Tibial nerve (tissue), 4 donors: ENCODE measurements at regions not wholly inside any gene's neighbourhood (a gene's known extent, or its start where the extent isn't known, plus 50 kb on each side); places are given as distances from the start of the nearest gene placed in this dataset.

ENCODE experiments used
- DNase-seq, 2 donors: peaks; one replicate each; pipeline ENCODE4 v3.0.0-alpha.2; 2019; ENCODE audit warnings: low spot score in 2 of 2
- H3K27ac ChIP-seq, 4 donors: fragments of 200-600 bp; sonication (generic) in 3 of 4; one replicate each; pipeline ENCODE4 v1.5.1; 2017 to 2019; ENCODE audit warnings: mild to moderate bottlenecking in 1 of 4
- H3K27me3 ChIP-seq, 2 donors: fragments of 200-600 bp; sonication (generic) in 1 of 2; one replicate each; pipeline versions ENCODE4 v1.5.1 to v1.6.0; 2017 to 2019
- H3K36me3 ChIP-seq, 3 donors: fragments of 200-600 bp; sonication (generic); one replicate each; pipeline ENCODE4 v1.5.1; 2018 to 2019
- H3K4me1 ChIP-seq, 4 donors: fragments of 200-600 bp; sonication (generic) in 3 of 4; one replicate each; pipeline ENCODE4 v1.5.1; 2017 to 2019
- H3K4me3 ChIP-seq, 4 donors: fragments of 200-600 bp; sonication (generic) in 3 of 4; one replicate each; pipeline ENCODE4 v1.5.1; 2017 to 2019; ENCODE audit warnings: mild to moderate bottlenecking in 1 of 4, moderate library complexity in 1 of 4
- H3K9me3 ChIP-seq, 4 donors: fragments of 200-600 bp; sonication (generic) in 3 of 4; one replicate each; pipeline ENCODE4 v1.5.1; 2017 to 2019
- EP300 ChIP-seq, 2 donors: sonication (generic); formaldehyde crosslinking; IDR thresholded peaks; one replicate each; pipeline ENCODE4 v1.6.1; 2017; ENCODE audit warnings: antibody characterized with exemption in 2 of 2, mild to moderate bottlenecking in 1 of 2
- POLR2A ChIP-seq, 2 donors: fragments of 450-650 bp; IDR thresholded peaks; one replicate each; pipeline ENCODE4 v1.6.1; 2017; ENCODE audit warnings: antibody characterized with exemption in 2 of 2, mild to moderate bottlenecking in 2 of 2, moderate library complexity in 2 of 2
- WGBS, 2 donors: methylation state at CpG; one replicate each; pipeline ENCODE4 v1.1.5; 2018; 5-methylcytosine and 5-hydroxymethylcytosine counted together
- TF ChIP-seq, protein P1 (sequence below), 5 experiments: fragments of 200-600 bp in 3 of 5; fragments of 450-650 bp in 2 of 5; sonication (generic) in 3 of 5; IDR thresholded peaks; one replicate each; pipeline ENCODE4 v1.5.1; 2016 to 2019; ENCODE audit warnings: antibody characterized with exemption in 5 of 5, mild to moderate bottlenecking in 3 of 5, moderate library complexity in 2 of 5

DNA sequence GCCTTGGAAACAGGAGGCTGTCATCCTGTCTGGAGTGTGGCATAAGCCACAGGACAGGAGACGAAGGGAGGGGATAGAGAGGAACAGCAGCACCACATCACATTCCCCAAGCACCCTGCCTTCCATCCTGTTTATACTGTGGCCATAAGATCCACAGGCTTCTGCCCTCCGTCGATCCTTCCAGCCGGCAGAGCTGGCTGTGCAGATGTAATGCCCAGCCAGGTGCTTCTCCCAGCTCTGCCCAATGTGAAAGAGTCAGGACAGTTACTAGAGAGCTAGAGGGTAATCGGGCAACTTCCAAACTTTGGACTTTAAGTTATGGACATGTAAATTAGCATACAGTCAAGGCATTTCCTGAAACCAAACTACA, 368.4 kb downstream of the SOX9 start:
- Histone ChIP-seq H3K27me3 (no peaks in the 10 kb centered on the region), H3K4me3 (no peak overlapping the region), H3K36me3 (peaks cover 0 to 6% (median 0%) of the 10 kb centered on the region in 3 donors), H3K4me1 (peaks cover 0 to 7% (median 0%) of the 10 kb centered on the region in 4 donors), H3K9me3 (peaks cover 0 to 14% (median 0%) of the 10 kb centered on the region in 4 donors), H3K27ac (no peak overlapping the region)
- no peak for DNase-seq
- 72 to 75% methylated on average over 5 of the region's 5 CpGs for WGBS, 2 donors
- TF ChIP-seq POLR2A (IDR thresholded peaks at IDR 0.05) (no peak), EP300 (IDR thresholded peaks at IDR 0.05) (no peak)
- TF ChIP-seq, protein P1, sequence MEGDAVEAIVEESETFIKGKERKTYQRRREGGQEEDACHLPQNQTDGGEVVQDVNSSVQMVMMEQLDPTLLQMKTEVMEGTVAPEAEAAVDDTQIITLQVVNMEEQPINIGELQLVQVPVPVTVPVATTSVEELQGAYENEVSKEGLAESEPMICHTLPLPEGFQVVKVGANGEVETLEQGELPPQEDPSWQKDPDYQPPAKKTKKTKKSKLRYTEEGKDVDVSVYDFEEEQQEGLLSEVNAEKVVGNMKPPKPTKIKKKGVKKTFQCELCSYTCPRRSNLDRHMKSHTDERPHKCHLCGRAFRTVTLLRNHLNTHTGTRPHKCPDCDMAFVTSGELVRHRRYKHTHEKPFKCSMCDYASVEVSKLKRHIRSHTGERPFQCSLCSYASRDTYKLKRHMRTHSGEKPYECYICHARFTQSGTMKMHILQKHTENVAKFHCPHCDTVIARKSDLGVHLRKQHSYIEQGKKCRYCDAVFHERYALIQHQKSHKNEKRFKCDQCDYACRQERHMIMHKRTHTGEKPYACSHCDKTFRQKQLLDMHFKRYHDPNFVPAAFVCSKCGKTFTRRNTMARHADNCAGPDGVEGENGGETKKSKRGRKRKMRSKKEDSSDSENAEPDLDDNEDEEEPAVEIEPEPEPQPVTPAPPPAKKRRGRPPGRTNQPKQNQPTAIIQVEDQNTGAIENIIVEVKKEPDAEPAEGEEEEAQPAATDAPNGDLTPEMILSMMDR (IDR thresholded peaks at IDR 0.05) = no peak

DNA sequence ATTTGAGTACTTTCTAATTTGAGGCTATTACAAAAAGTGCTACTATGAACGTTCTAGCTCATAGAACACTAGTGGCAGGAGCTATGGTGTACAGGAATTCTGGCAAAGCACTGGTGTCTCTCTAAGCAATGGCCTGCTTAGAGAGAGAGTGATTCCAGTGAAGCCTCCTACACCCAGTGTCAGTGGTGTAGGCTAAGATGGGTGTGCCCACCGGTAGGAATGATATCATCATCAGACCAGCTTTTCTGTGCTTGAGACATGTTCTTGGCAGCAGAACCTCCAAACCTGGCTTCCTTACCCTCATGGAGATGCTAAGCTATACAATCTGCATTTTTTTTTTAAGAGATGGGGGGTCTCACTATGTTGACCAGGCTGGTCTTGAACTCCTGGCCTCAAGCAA, 370.3 kb downstream of the SOX9 start:
- DNase-seq = no peak
- H3K27me3 ChIP-seq = no peaks in the 10 kb centered on the region
- peaks cover 0 to 7% (median 0%) of the 10 kb centered on the region in 4 donors for H3K4me1 ChIP-seq
- 88 to 92% methylated on average over 2 of the region's 2 CpGs for WGBS, 2 donors
- no peak overlapping the region for H3K4me3 ChIP-seq
- H3K27ac ChIP-seq = no peak overlapping the region
- peaks cover 0 to 6% (median 0%) of the 10 kb centered on the region in 3 donors for H3K36me3 ChIP-seq
- H3K9me3 ChIP-seq = peaks cover 0 to 14% (median 0%) of the 10 kb centered on the region in 4 donors
- no peak for TF ChIP-seq POLR2A (IDR thresholded peaks at IDR 0.05)
- TF ChIP-seq EP300 (IDR thresholded peaks at IDR 0.05) = no peak
- TF ChIP-seq, protein P1 (IDR thresholded peaks at IDR 0.05) = no peak

DNA sequence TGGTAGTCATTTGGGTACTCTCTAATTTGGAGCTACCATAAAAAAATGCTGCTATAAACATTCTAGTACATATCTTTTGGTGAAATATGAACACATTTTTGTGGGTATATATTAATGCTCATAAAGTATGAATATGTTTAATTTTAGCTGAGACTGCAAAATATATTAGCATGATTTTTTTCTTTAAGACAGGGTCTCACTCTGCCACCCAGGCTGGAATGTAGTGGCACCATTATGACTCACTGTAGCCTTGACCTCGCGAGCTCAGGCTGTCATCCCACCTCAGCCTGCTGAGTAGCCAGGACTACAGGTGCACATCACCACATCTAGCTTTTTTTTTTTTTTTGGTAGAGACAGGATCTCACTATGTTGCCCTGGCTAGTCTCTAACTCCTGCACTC, 371.7 kb downstream of the SOX9 start:
- no peak overlapping the region for H3K4me3 ChIP-seq
- TF ChIP-seq, protein P1 (IDR thresholded peaks at IDR 0.05) = no peak
- TF ChIP-seq POLR2A (IDR thresholded peaks at IDR 0.05) (no peak), EP300 (IDR thresholded peaks at IDR 0.05) (no peak)
- H3K27ac ChIP-seq = no peak overlapping the region
- H3K36me3 ChIP-seq = peaks cover 0 to 6% (median 0%) of the 10 kb centered on the region in 3 donors
- H3K9me3 ChIP-seq = peaks cover 0 to 14% (median 0%) of the 10 kb centered on the region in 4 donors
- no peaks in the 10 kb centered on the region for H3K27me3 ChIP-seq
- DNase-seq = no peak
- peaks cover 0 to 7% (median 0%) of the 10 kb centered on the region in 4 donors for H3K4me1 ChIP-seq
- 97 to 100% methylated on average over 2 of the region's 2 CpGs for WGBS, 2 donors

DNA sequence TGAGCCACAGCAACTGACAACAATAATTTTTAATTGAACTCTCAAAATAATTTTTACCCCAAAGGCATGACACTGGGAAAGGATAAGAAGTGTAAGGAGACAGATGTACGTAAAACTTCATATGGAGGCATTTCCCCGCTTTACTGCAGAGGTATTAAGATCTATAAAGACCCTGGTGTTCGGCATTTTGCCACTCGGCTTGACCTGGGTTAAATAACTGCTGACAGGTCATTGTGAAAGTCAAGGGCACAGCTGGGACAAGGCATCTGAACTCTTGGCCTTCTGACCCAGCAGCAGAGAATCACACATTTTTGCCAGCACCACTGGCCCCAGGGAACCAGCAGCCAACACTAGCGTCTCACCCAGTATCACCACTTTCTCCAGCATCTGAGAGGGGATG, 372.1 kb downstream of the SOX9 start:
- WGBS, 2 donors = 67 to 70% methylated on average over 5 of the region's 5 CpGs
- TF ChIP-seq, protein P1 (IDR thresholded peaks at IDR 0.05) = no peak
- TF ChIP-seq EP300 (IDR thresholded peaks at IDR 0.05) (no peak), POLR2A (IDR thresholded peaks at IDR 0.05) (no peak)

DNA sequence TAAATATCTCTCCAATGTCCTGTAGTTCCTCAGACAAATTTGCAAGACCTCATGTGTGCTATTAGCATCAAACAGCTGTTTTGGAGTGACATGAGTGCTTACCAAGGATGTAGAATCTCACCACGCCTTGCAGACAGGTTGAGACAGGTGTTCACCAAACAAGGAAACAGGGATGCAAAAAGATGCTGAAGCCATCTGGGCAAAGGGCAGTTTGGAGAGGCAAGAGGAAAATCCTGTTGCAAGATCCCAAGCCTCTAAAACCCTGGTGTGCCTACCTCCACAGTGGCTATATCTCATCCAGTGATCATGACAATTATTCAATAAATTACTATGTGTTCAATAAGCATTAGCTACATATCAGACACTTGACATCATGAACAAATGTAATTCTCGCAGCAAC, 373.7 kb downstream of the SOX9 start:
- no peak overlapping the region for H3K4me3 ChIP-seq
- H3K4me1 ChIP-seq = no peaks in the 10 kb centered on the region
- peaks cover 0 to 6% (median 0%) of the 10 kb centered on the region in 3 donors for H3K36me3 ChIP-seq
- 84 to 90% methylated on average over 2 of the region's 2 CpGs for WGBS, 2 donors
- peaks cover 0 to 14% (median 0%) of the 10 kb centered on the region in 4 donors for H3K9me3 ChIP-seq
- TF ChIP-seq EP300 (IDR thresholded peaks at IDR 0.05) (no peak), POLR2A (IDR thresholded peaks at IDR 0.05) (no peak)
- TF ChIP-seq, protein P1 (IDR thresholded peaks at IDR 0.05) = no peak
- DNase-seq = no peak
- H3K27ac ChIP-seq = no peak overlapping the region
- no peaks in the 10 kb centered on the region for H3K27me3 ChIP-seq

More for the DNA sequence above, 372.1 kb downstream of the SOX9 start:
- Histone ChIP-seq H3K4me3 (no peak overlapping the region), H3K27me3 (no peaks in the 10 kb centered on the region), H3K4me1 (peaks cover 0 to 7% (median 0%) of the 10 kb centered on the region in 4 donors), H3K9me3 (peaks cover 0 to 14% (median 0%) of the 10 kb centered on the region in 4 donors), H3K27ac (no peak overlapping the region), H3K36me3 (peaks cover 0 to 6% (median 0%) of the 10 kb centered on the region in 3 donors)
- no peak for DNase-seq
